Activated CD4-positive, alpha-beta T cell treated with anti-CD3 and anti-CD28 coated beads, Interleukin-2, amount 10 ng/mL, durations not matched to agents 7 days and 5 days (primary cell): ENCODE measurements at regions not wholly inside any gene's neighbourhood (a gene's known extent, or its start where the extent isn't known, plus 50 kb on each side); places are given as distances from the start of the nearest gene placed in this dataset.
"Not testable (repeated sequence)": the region's sequence is repeated elsewhere in the genome, so short reads cannot be mapped to it uniquely, and the experiment has no call there.

Experiments
- CTCF ChIA-PET: fragments of 350-600 bp; sonication (Branson Sonifier 250); formaldehyde crosslinking; loops from one replicate; lab custom pipeline; 2021; ENCODE audit warnings: antibody characterized with exemption; lab: Charles Lee
- POLR2A ChIA-PET: fragments of 350-600 bp; sonication (Branson Sonifier 250); formaldehyde crosslinking; loops from one replicate; lab custom pipeline; 2021; ENCODE audit warnings: antibody characterized with exemption; lab: Charles Lee
- DNase-seq: peaks from one replicate; pipeline ENCODE4 v3.0.0-alpha.2; 2020
- H3K27ac Mint-ChIP-seq: one replicate; pipeline ENCODE4 v1.8.0; 2021; ENCODE audit warnings: mild to moderate bottlenecking, moderate library complexity, mixed read lengths
- H3K27me3 Mint-ChIP-seq: one replicate; pipeline ENCODE4 v1.8.0; 2021; ENCODE audit warnings: mixed read lengths
- H3K36me3 Mint-ChIP-seq: one replicate; pipeline ENCODE4 v1.8.0; 2021; ENCODE audit warnings: low read depth, mixed read lengths
- H3K4me1 Mint-ChIP-seq: one replicate; pipeline ENCODE4 v1.8.0; 2021; ENCODE audit warnings: mixed read lengths
- H3K4me3 Mint-ChIP-seq: one replicate; pipeline ENCODE4 v1.8.0; 2021; ENCODE audit warnings: mild to moderate bottlenecking, moderate library complexity, mixed read lengths
- H3K9me3 Mint-ChIP-seq: one replicate; pipeline ENCODE4 v1.8.0; 2021; ENCODE audit warnings: mixed read lengths

DNA sequence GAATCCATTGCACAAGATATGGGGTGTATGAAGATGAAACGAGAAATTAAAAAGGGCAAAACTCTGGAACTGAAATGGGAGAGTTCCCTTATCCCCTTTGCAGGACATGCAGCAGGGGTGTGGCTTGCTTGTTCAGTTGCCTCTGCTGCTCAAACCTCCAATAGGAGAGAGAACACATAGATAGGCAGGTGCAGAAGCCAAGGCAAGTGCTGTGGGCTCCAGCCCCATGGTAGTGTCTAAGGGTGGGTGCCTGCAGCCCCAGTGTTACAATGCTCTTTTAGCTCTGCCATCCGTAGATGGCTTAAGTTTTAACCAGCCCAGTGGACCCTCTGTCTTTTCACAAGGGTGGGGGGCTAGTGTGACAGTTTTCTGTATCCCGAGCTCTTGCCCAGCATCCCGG, 69.7 kb downstream of the CMAS start:
- H3K9me3 Mint-ChIP-seq: no peaks in the 10 kb centered on the region
- CTCF ChIA-PET: interaction anchor here (1.6 kb wide), 1 partner anchor 16 kb away, joined by 3 read pairs; no protein-coding TSS in a partner anchor
- POLR2A ChIA-PET: no interaction called here
- DNase-seq: no peak
- H3K36me3 Mint-ChIP-seq: no peaks in the 10 kb centered on the region
- H3K27ac Mint-ChIP-seq: no peak overlapping the region
- H3K4me3 Mint-ChIP-seq: no peak overlapping the region
- no peaks in the 10 kb centered on the region for H3K27me3 Mint-ChIP-seq
- H3K4me1 Mint-ChIP-seq: no peaks in the 10 kb centered on the region

DNA sequence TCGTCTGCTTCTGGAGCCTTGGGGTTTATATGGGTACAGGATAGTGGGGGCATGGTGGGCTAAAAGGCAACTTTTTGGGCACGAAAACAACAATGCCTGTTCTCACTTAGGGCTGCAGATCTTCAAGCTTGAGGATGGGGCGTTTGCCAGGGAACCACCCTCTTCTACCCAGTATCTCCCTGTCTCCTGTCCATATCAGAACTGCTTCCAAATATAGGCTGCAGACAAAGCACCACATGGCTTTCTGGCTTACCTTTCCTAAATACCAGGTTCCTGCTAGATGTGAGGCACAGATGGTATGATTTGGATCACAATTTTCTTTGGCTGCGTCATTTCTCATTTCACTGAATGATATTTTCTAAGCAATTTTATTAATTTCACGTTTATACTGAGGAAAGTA, 70.4 kb downstream of the CMAS start:
- ChIA-PET POLR2A (no interaction called here), CTCF (interaction anchor here (1.6 kb wide), 1 partner anchor 17 kb away, joined by 3 read pairs; no protein-coding TSS in a partner anchor)
- H3K27ac Mint-ChIP-seq: no peak overlapping the region
- no peak for DNase-seq
- H3K9me3 Mint-ChIP-seq: no peaks in the 10 kb centered on the region
- no peak overlapping the region for H3K4me3 Mint-ChIP-seq
- H3K4me1 Mint-ChIP-seq: no peaks in the 10 kb centered on the region
- H3K36me3 Mint-ChIP-seq: no peaks in the 10 kb centered on the region
- H3K27me3 Mint-ChIP-seq: no peaks in the 10 kb centered on the region

DNA sequence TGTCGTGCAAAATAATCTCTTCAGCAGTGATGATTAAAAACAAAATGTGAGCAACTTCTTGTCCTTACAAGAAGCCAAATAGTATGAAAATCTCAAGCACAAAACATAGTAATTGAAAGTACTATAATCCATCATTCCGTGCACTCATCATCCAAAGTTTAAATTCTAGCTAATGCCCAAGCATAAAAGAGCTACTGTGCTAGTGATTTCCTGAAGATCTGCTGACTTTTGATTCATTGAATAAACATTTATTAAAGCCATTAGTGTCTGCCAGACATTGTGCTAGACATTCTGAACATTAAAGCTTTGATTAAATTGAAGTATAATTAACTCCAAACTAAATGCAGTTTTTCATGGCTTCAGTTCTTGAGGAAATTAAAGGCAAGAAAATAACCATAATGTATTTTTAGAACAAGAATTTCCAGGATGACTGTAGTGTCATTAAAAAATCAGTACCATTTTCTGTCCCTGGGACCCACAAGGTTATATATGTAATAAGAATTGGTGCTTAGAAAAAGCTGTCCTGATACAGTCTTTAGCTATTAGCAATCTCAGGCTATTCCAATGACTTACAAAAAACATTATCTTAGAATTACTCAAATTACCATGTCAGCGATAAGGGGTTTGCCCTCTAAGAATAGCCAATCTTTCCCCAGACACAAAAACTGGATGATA, 71.7 kb downstream of the CMAS start:
- no peak overlapping the region for H3K27ac Mint-ChIP-seq
- CTCF ChIA-PET: no interaction called here
- POLR2A ChIA-PET: no interaction called here
- no peaks in the 10 kb centered on the region for H3K4me1 Mint-ChIP-seq
- no peak for DNase-seq
- no peak overlapping the region for H3K4me3 Mint-ChIP-seq
- H3K9me3 Mint-ChIP-seq: no peaks in the 10 kb centered on the region
- no peaks in the 10 kb centered on the region for H3K36me3 Mint-ChIP-seq
- H3K27me3 Mint-ChIP-seq: no peaks in the 10 kb centered on the region

DNA sequence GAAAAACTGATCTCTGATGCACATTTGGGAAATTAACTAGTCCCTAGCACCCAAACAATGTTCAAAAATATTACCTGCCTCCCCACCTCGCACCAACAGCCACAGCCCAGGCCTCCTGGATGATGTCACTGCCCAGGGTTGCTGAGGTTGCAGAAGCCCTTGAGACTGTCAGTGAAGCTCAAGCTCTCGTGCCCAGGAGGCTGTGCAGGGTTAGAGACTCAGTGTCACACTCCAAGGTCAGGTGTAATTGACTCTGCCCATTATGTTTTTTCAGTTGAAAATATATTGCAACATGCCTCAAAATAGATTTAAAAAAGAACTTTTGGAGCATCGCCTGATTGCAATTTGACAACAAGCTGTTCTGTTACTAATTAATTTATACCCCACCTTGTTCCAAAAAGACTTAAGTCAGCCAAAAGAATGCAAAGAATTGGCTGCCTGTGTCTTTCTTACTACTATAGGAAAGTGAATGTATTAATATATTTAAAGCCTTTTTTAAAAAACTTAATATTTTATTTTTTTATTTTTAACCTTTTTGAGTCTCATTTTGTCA, 72.3 kb downstream of the CMAS start:
- no peaks in the 10 kb centered on the region for H3K9me3 Mint-ChIP-seq
- CTCF ChIA-PET: no interaction called here
- H3K4me1 Mint-ChIP-seq: no peaks in the 10 kb centered on the region
- no peaks in the 10 kb centered on the region for H3K27me3 Mint-ChIP-seq
- no peak overlapping the region for H3K27ac Mint-ChIP-seq
- POLR2A ChIA-PET: no interaction called here
- H3K4me3 Mint-ChIP-seq: no peak overlapping the region
- no peaks in the 10 kb centered on the region for H3K36me3 Mint-ChIP-seq
- DNase-seq: no peak

DNA sequence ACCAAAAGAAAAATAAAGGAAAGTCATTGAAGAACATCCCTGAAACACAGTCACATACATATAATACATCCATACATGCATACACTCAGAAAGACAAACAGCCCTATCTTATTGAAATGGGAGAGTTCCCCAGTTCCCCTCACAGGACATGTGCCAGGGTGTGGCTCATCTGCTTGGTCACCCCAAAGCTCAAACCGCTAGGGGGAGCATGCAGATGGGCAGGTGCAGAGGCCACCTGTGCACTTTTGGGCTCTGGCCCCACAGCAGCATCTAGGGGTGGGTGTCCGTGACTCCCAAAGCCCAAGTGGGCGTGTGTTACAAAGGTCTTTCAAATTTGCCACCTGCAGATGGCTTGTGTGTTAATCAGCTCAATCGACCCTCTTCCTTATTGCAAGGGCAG, 75.2 kb downstream of the CMAS start:
- POLR2A ChIA-PET: no interaction called here
- H3K27ac Mint-ChIP-seq: no peak overlapping the region
- peaks cover 3% of the 10 kb centered on the region for H3K9me3 Mint-ChIP-seq
- no peak overlapping the region for H3K4me3 Mint-ChIP-seq
- H3K4me1 Mint-ChIP-seq: no peaks in the 10 kb centered on the region
- H3K36me3 Mint-ChIP-seq: no peaks in the 10 kb centered on the region
- no peaks in the 10 kb centered on the region for H3K27me3 Mint-ChIP-seq
- DNase-seq: peak; percentile 38
- CTCF ChIA-PET: interaction anchor here (1.5 kb wide), 1 partner anchor 322 kb away, joined by 4 read pairs; no protein-coding TSS in a partner anchor

DNA sequence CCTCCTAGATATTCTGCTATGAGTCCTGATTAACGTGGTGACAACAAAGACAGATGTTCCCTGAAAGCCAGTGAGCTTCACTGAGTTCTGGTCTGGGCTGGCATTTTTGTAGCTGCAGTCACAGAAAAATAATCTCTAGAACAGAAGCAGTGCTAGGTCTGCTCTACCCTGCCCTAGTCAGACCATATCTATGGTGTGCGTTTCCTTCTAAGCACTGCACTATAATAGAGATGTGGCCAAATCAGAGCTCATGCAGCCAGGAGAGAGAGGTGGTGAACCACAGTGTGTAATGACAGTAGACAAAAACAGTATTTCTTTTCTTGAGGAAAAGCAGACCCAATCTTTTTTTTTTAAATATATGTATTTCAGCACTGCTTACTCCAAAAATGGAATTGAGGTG, 76.3 kb downstream of the CMAS start:
- no peak overlapping the region for H3K27ac Mint-ChIP-seq
- ChIA-PET CTCF (interaction anchor here (0.6 kb wide), 1 partner anchor 502 kb away, joined by 3 read pairs; no protein-coding TSS in a partner anchor), POLR2A (no interaction called here)
- peaks cover 8% of the 10 kb centered on the region for H3K9me3 Mint-ChIP-seq
- no peak for DNase-seq
- no peaks in the 10 kb centered on the region for H3K4me1 Mint-ChIP-seq
- H3K36me3 Mint-ChIP-seq: peaks cover 2% of the 10 kb centered on the region
- H3K4me3 Mint-ChIP-seq: no peak overlapping the region
- no peaks in the 10 kb centered on the region for H3K27me3 Mint-ChIP-seq

DNA sequence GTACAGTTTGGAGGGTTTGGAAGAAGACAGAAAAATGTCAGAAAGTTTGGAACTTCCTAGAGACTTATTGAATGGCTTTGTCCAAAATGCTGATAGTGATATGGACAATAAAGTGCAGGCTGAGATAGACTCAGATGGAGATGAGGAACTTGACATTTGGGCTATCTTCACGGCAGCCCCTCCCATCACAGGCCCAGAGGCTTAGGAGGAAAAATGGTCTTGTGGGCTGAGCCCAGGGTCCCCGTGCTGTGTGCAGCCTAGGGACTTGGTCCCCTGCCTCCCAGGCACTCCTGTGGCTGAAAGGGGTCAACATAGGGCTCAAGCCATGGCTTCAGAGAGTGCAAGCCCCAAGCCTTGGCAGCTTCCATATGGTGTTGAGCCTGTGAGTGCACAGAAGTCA, 79.0 kb downstream of the CMAS start:
- ChIA-PET CTCF (no interaction called here), POLR2A (no interaction called here)
- H3K36me3 Mint-ChIP-seq: peaks cover 2% of the 10 kb centered on the region
- H3K4me1 Mint-ChIP-seq: no peaks in the 10 kb centered on the region
- H3K27ac Mint-ChIP-seq: no peak overlapping the region
- H3K9me3 Mint-ChIP-seq: peaks cover 10% of the 10 kb centered on the region
- no peak for DNase-seq
- no peaks in the 10 kb centered on the region for H3K27me3 Mint-ChIP-seq
- no peak overlapping the region for H3K4me3 Mint-ChIP-seq

DNA sequence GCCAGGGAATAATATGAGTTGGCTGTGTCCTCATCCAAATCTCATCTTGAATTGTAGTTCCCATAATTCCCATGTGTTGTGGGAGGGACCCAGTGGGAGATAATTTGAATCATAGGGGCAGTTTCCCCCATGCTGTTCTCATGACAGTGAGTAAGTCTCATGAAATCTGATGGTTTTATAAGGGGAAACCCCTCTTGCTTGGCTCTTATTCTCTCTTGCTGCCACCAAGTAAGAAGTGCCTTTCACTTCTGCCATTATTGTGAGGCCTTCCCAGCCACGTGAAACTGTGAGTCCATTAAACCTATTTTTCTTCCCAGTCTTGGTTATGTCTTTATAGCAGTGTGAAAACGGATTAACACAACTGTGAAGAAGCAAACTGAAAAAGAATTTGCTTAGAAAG, 80.1 kb downstream of the CMAS start:
- H3K27ac Mint-ChIP-seq, CTCF ChIA-PET: not testable (repeated sequence)

DNA sequence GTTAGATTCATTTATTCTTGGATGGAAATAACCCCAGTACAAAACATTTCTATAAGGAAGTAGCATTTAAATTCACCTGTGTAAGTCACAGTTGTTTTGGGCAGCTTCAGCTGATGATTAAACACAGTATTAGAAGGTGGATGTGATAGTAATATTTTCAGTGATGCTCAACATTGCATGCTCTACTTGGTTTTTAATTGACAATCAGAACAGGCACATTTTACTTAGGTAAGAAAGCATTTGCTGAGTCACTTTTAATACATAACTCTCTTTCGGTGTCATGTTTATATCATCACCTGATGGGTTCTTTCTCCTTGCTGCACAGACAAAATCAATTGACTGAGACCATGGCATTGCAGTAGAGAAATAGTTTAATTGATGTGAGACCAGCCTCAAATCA, 80.7 kb downstream of the CMAS start:
- H3K27ac Mint-ChIP-seq: no peak overlapping the region
- CTCF ChIA-PET: no interaction called here
- POLR2A ChIA-PET: no interaction called here
- H3K4me1 Mint-ChIP-seq: no peaks in the 10 kb centered on the region
- no peaks in the 10 kb centered on the region for H3K27me3 Mint-ChIP-seq
- peaks cover 2% of the 10 kb centered on the region for H3K36me3 Mint-ChIP-seq
- no peak for DNase-seq
- no peak overlapping the region for H3K4me3 Mint-ChIP-seq
- H3K9me3 Mint-ChIP-seq: peaks cover 10% of the 10 kb centered on the region

More for the DNA sequence above, 80.1 kb downstream of the CMAS start:
- H3K4me3 Mint-ChIP-seq, H3K9me3 Mint-ChIP-seq, H3K4me1 Mint-ChIP-seq, H3K36me3 Mint-ChIP-seq, POLR2A ChIA-PET, H3K27me3 Mint-ChIP-seq, DNase-seq: not testable (repeated sequence)

DNA sequence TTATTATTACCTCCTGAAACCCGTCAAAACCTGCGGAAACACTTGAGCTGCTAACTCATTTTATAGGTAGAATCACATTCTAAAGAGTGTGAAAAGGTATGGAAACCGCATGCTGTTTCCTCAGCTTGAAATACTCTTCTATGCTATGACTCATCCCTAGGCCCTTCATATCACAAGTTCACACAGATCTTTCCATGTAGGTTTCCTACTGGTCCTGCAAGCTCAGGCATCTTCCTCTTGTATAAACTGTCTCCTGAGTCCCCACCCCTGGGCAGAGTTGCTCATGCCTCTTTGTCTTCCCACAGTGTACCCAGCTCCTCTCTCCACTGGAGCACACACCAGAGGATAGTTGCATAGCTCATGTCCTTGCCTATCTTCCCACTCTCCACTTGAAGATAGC, 84.7 kb downstream of the CMAS start:
- H3K36me3 Mint-ChIP-seq: peaks cover 2% of the 10 kb centered on the region
- CTCF ChIA-PET: no interaction called here
- peaks cover 7% of the 10 kb centered on the region for H3K9me3 Mint-ChIP-seq
- H3K4me3 Mint-ChIP-seq: no peak overlapping the region
- H3K27ac Mint-ChIP-seq: no peak overlapping the region
- POLR2A ChIA-PET: no interaction called here
- H3K4me1 Mint-ChIP-seq: no peaks in the 10 kb centered on the region
- no peaks in the 10 kb centered on the region for H3K27me3 Mint-ChIP-seq
- DNase-seq: no peak

DNA sequence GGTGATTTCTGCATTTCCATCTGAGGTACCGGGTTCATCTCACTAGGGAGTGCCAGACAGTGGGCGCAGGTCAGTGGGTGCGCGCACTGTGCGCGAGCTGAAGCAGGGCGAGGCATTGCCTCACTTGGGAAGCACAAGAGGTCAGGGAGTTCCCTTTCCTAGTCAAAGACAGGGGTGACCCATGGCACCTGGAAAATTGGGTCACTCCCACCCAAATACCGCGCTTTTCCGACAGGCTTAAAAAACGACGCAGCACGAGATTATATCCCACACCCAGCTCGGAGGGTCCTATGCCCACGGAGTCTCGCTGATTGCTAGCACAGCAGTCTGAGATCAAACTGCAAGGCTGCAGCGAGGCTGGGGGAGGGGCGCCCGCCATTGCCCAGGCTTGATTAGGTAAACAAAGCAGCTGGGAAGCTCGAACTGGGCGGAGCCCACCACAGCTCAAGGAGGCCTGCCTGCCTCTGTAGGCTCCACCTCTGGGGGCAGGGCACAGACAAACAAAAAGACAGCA, 90.6 kb downstream of the CMAS start:
- H3K36me3 Mint-ChIP-seq, CTCF ChIA-PET, H3K4me1 Mint-ChIP-seq, DNase-seq, H3K27me3 Mint-ChIP-seq, H3K27ac Mint-ChIP-seq, H3K9me3 Mint-ChIP-seq, POLR2A ChIA-PET, H3K4me3 Mint-ChIP-seq: not testable (repeated sequence)
